SU-DHL-6 (cell line): ENCODE measurements at regions not wholly inside any gene's neighbourhood (a gene's known extent, or its start where the extent isn't known, plus 50 kb on each side); places are given as distances from the start of the nearest gene placed in this dataset.

Experiments
- EZH2phosphoT487 ChIP-seq: fragments of 200-600 bp; sonication (generic), shearing (Covaris generic); conservative IDR thresholded peaks from 2 replicates; pipeline ENCODE4 v1.6.1; 2018; ENCODE audit warnings: mild to moderate bottlenecking, antibody characterized with exemption, low read length, moderate library complexity, mixed read lengths
- TF ChIP-seq, protein P1 (sequence below): fragments of 200-600 bp; sonication (generic); IDR thresholded peaks from one replicate; pipeline ENCODE4 v1.5.1; 2017; ENCODE audit warnings: antibody characterized with exemption, mild to moderate bottlenecking, low read length, moderate library complexity; ENCODE audit not compliant: insufficient read depth, poor library complexity, severe bottlenecking

- TF ChIP-seq, protein P1, sequence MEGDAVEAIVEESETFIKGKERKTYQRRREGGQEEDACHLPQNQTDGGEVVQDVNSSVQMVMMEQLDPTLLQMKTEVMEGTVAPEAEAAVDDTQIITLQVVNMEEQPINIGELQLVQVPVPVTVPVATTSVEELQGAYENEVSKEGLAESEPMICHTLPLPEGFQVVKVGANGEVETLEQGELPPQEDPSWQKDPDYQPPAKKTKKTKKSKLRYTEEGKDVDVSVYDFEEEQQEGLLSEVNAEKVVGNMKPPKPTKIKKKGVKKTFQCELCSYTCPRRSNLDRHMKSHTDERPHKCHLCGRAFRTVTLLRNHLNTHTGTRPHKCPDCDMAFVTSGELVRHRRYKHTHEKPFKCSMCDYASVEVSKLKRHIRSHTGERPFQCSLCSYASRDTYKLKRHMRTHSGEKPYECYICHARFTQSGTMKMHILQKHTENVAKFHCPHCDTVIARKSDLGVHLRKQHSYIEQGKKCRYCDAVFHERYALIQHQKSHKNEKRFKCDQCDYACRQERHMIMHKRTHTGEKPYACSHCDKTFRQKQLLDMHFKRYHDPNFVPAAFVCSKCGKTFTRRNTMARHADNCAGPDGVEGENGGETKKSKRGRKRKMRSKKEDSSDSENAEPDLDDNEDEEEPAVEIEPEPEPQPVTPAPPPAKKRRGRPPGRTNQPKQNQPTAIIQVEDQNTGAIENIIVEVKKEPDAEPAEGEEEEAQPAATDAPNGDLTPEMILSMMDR: no peak
- no peak for TF ChIP-seq EZH2phosphoT487
Observed at GRCh38 chr4:185933078-185933581, 121.1 kb upstream of the SORBS2 start.
